GM13977 (cell line): ENCODE measurements at regions not wholly inside any gene's neighbourhood (a gene's known extent, or its start where the extent isn't known, plus 50 kb on each side); places are given as distances from the start of the nearest gene placed in this dataset.

Experiments used
- DNase-seq: peaks from one replicate; pipeline ENCODE4 v3.0.0; 2012; ENCODE audit warnings: low spot score
- CTCF ChIP-seq: IDR thresholded peaks from 2 replicates; pipeline ENCODE4 v1.5.1; 2012; ENCODE audit warnings: mild to moderate bottlenecking, control low read depth; ENCODE audit not compliant: insufficient read depth; ENCODE audit errors: extremely low read depth, missing control alignments
- in situ Hi-C: fragments of 300-500 bp; cut with MboI; formaldehyde crosslinking; loops from one replicate; pipeline ENCODE4 v1.12.0; 2022; ENCODE audit warnings: low sequenced_read_pairs, low pct_unique_long_range_greater_than_20kb, mixed read lengths, inconsistent platforms; ENCODE audit not compliant: unreplicated experiment

GRCh38 chr6:22680950-22681349 is 111.6 kb downstream of the HDGFL1 start:
- in situ Hi-C loops: no loop called here
- TF ChIP-seq CTCF: no peak
- DNase-seq: no peak

- no peak for DNase-seq
- no peak for TF ChIP-seq CTCF
Measured at GRCh38 chr6:22681761-22682160, 112.4 kb downstream of the HDGFL1 start.

GRCh38 chr6:22682979-22683378 is 113.6 kb downstream of the HDGFL1 start:
- no peak for DNase-seq
- in situ Hi-C loops: no loop called here
- no peak for TF ChIP-seq CTCF

More at GRCh38 chr6:22681761-22682160, 112.4 kb downstream of the HDGFL1 start:
- in situ Hi-C loops: no loop called here

- in situ Hi-C loops: no loop called here
- TF ChIP-seq CTCF: no peak
- DNase-seq: no peak
Measured at GRCh38 chr6:22690446-22690845, 121.1 kb downstream of the HDGFL1 start.

GRCh38 chr6:22694092-22694724 is 124.8 kb downstream of the HDGFL1 start:
- DNase-seq: no peak
- in situ Hi-C loops: no loop called here
- TF ChIP-seq CTCF: no peak

DNA sequence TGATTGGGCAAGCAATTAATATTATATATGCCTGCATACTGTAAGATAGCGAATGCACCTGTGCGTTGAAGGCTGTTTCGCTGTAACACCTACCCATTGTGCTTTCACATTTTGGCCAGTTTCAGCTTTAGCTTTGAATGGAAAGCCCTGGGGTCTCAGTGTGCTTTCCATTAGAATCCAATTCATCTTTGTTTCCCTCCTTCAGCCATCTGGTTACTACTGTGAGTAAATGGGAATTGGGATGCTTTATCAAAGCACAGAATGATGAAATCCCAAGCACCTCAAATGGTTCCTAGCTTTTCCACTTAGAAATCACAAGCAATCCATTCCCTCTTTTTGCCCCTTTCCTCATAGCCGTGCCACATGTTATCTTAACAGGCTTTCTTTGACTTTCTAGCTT is 127.1 kb downstream of the HDGFL1 start:
- TF ChIP-seq CTCF: no peak
- no peak for DNase-seq
- in situ Hi-C loops: no loop called here
